ENCODE measurements at regions not wholly inside any gene's neighbourhood (a gene's known extent, or its start where the extent isn't known, plus 50 kb on each side); places are given as distances from the start of the nearest gene placed in this dataset.

- no peak for TF ChIP-seq POLR2A (IDR thresholded peaks at IDR 0.05)
- TF ChIP-seq CTCF (IDR thresholded peaks at IDR 0.05), result no peak
Observed at GRCh38 chrX:18016941-18017340, 155.8 kb upstream of the RAI2 start.
